H9 (cell line): ENCODE measurements at regions not wholly inside any gene's neighbourhood (a gene's known extent, or its start where the extent isn't known, plus 50 kb on each side); places are given as distances from the start of the nearest gene placed in this dataset.

ENCODE experiments used
- DNase-seq: peaks from one replicate; pipeline ENCODE4 v3.0.0-alpha.2; 2017
- H2AFZ ChIP-seq: one replicate; pipeline ENCODE4 v1.6.1; 2013; ENCODE audit warnings: mild to moderate bottlenecking, low read length, control low read depth, moderate library complexity
- H2AK5ac ChIP-seq: 2 replicates; pipeline ENCODE4 v1.6.1; 2013; ENCODE audit warnings: low read length, control low read depth, mixed read lengths; ENCODE audit not compliant: insufficient read length
- H2BK120ac ChIP-seq: one replicate; pipeline ENCODE4 v1.6.1; 2013; ENCODE audit warnings: low read depth, mild to moderate bottlenecking, low read length, control low read depth, inconsistent platforms; ENCODE audit not compliant: poor library complexity, severe bottlenecking
- H2BK12ac ChIP-seq: 2 replicates; pipeline ENCODE4 v1.6.1; 2013; ENCODE audit warnings: low read length, control low read depth, mixed read lengths, low read depth; ENCODE audit not compliant: insufficient read length
- H2BK15ac ChIP-seq: 2 replicates; pipeline ENCODE4 v1.6.1; 2013; ENCODE audit warnings: low read depth, low read length, control low read depth
- H2BK20ac ChIP-seq: one replicate; pipeline ENCODE4 v1.6.1; 2013; ENCODE audit warnings: low read depth, mild to moderate bottlenecking, low read length, control low read depth, inconsistent platforms; ENCODE audit not compliant: poor library complexity, severe bottlenecking
- H2BK5ac ChIP-seq: 2 replicates; pipeline ENCODE4 v1.6.1; 2013; ENCODE audit warnings: low read length, control low read depth, mixed read lengths; ENCODE audit not compliant: insufficient read length
- H3K14ac ChIP-seq: 2 replicates; pipeline ENCODE4 v1.6.1; 2013; ENCODE audit warnings: low read length, control low read depth; ENCODE audit not compliant: insufficient read depth
- H3K18ac ChIP-seq: 2 replicates; pipeline ENCODE4 v1.6.1; 2013; ENCODE audit warnings: low read depth, mild to moderate bottlenecking, mixed read lengths, low read length, control low read depth; ENCODE audit not compliant: insufficient read length
- H3K23ac ChIP-seq: 2 replicates; pipeline ENCODE4 v1.6.1; 2013; ENCODE audit warnings: low read length, control low read depth, mixed read lengths, low read depth; ENCODE audit not compliant: insufficient read length
- H3K23me2 ChIP-seq: 2 replicates; pipeline ENCODE4 v1.6.1; 2013; ENCODE audit warnings: low read depth, mild to moderate bottlenecking, mixed read lengths, low read length, control low read depth; ENCODE audit not compliant: insufficient read length, poor library complexity, severe bottlenecking
- H3K27ac ChIP-seq: 2 replicates; pipeline ENCODE4 v1.5.1; 2013; ENCODE audit warnings: low read length, control low read depth, mixed read lengths, low read depth; ENCODE audit not compliant: insufficient read length
- H3K27me3 ChIP-seq: 2 replicates; pipeline ENCODE4 v1.6.1; 2013; ENCODE audit warnings: low read length, control low read depth, inconsistent platforms; ENCODE audit not compliant: insufficient read depth
- H3K4ac ChIP-seq: 2 replicates; pipeline ENCODE4 v1.6.1; 2013; ENCODE audit warnings: low read depth, mild to moderate bottlenecking, control low read depth, inconsistent platforms, low read length, moderate library complexity
- H3K4me1 ChIP-seq: 2 replicates; pipeline ENCODE4 v1.6.1; 2013; ENCODE audit warnings: low read length, control low read depth, inconsistent platforms; ENCODE audit not compliant: insufficient read depth
- H3K4me2 ChIP-seq: 2 replicates; pipeline ENCODE4 v1.6.1; 2013; ENCODE audit warnings: low read length, control low read depth, mixed read lengths; ENCODE audit not compliant: insufficient read length, insufficient read depth
- H3K56ac ChIP-seq: 2 replicates; pipeline ENCODE4 v1.6.1; 2013; ENCODE audit warnings: low read depth, mild to moderate bottlenecking, mixed read lengths, low read length, control low read depth; ENCODE audit not compliant: insufficient read length
- H3K79me1 ChIP-seq: 2 replicates; pipeline ENCODE4 v1.6.1; 2013; ENCODE audit warnings: low read depth, mild to moderate bottlenecking, moderate library complexity, low read length, control low read depth, inconsistent platforms; ENCODE audit not compliant: insufficient read depth, poor library complexity, severe bottlenecking
- H3K79me2 ChIP-seq: 2 replicates; pipeline ENCODE4 v1.6.1; 2013; ENCODE audit warnings: low read length, control low read depth, inconsistent platforms; ENCODE audit not compliant: insufficient read depth
- H3K9ac ChIP-seq: 2 replicates; pipeline ENCODE4 v1.6.1; 2013; ENCODE audit warnings: low read length, control low read depth, mixed read lengths; ENCODE audit not compliant: insufficient read length; ENCODE audit errors: extremely low read depth
- H3K9me3 ChIP-seq: one replicate; pipeline ENCODE4 v1.6.1; 2013; ENCODE audit warnings: low read depth, low read length, inconsistent platforms; ENCODE audit not compliant: control insufficient read depth
- H3T11ph ChIP-seq: one replicate; pipeline ENCODE4 v1.6.1; 2013; ENCODE audit warnings: mild to moderate bottlenecking, low read length, control low read depth, inconsistent platforms
- H4K20me1 ChIP-seq: one replicate; pipeline ENCODE4 v1.6.1; 2013; ENCODE audit not compliant: control insufficient read depth, insufficient read length, insufficient read depth
- H4K5ac ChIP-seq: 2 replicates; pipeline ENCODE4 v1.6.1; 2013; ENCODE audit warnings: low read depth, mild to moderate bottlenecking, mixed read lengths, low read length, control low read depth; ENCODE audit not compliant: insufficient read length
- H4K8ac ChIP-seq: replicated peaks from 2 replicates; pipeline ENCODE4 v1.6.1; 2013; ENCODE audit warnings: low read length, control low read depth, mixed read lengths, low read depth; ENCODE audit not compliant: insufficient read length
- H4K91ac ChIP-seq: 2 replicates; pipeline ENCODE4 v1.6.1; 2013; ENCODE audit warnings: low read depth, mild to moderate bottlenecking, moderate library complexity, mixed read lengths, low read length, control low read depth; ENCODE audit not compliant: insufficient read length
- H3K27ac Mint-ChIP-seq, 3 experiments: 2 replicates in 2 of 3; 3 replicates in 1 of 3; pipeline ENCODE4 v1.8.0; 2020 to 2021; ENCODE audit warnings: mixed read lengths in 3 of 3, mild to moderate bottlenecking in 1 of 3, moderate library complexity in 1 of 3
- H3K27me3 Mint-ChIP-seq: 2 replicates; pipeline ENCODE4 v1.8.0; 2021; ENCODE audit warnings: low read depth, mild to moderate bottlenecking, moderate library complexity, mixed read lengths
- H3K36me3 Mint-ChIP-seq, 3 experiments: 2 replicates in 2 of 3; 3 replicates in 1 of 3; pipeline ENCODE4 v1.8.0; 2020 to 2021; ENCODE audit warnings: low read depth in 3 of 3, mixed read lengths in 3 of 3; ENCODE audit not compliant: insufficient read depth in 1 of 3
- H3K4me1 Mint-ChIP-seq, 2 experiments: 2 replicates each; pipeline ENCODE4 v1.8.0; 2020; ENCODE audit warnings: mixed read lengths in 2 of 2
- H3K4me3 Mint-ChIP-seq, 2 experiments: 2 replicates in 1 of 2; 3 replicates in 1 of 2; pipeline ENCODE4 v1.8.0; 2020 to 2021; ENCODE audit warnings: mild to moderate bottlenecking in 2 of 2, mixed read lengths in 2 of 2, moderate library complexity in 1 of 2
- H3K9me3 Mint-ChIP-seq, 2 experiments: 2 replicates in 1 of 2; 3 replicates in 1 of 2; pipeline ENCODE4 v1.8.0; 2020; ENCODE audit warnings: mild to moderate bottlenecking in 2 of 2, mixed read lengths in 2 of 2, moderate library complexity in 1 of 2
- CTCF ChIP-seq: fragments of 200-600 bp; sonication (generic); conservative IDR thresholded peaks from 3 replicates; pipeline ENCODE4 v1.8.0; 2021; ENCODE audit warnings: antibody characterized with exemption, mild to moderate bottlenecking
- WGBS: extraction: QIAGEN DNeasy Blood & Tissue Kit; methylation state at CpG from one replicate; pipeline ENCODE4 v1.1.7; 2013; ENCODE audit warnings: missing lambda C conversion rate, low lambda C conversion rate, mixed read lengths; ENCODE audit not compliant: insufficient read length; ENCODE audit errors: extremely low coverage; 5-methylcytosine and 5-hydroxymethylcytosine counted together

GRCh38 chr4:134936014-134936413, 734.4 kb upstream of the PABPC4L start:
- DNase-seq = no peak

More at GRCh38 chr4:134936014-134936413, 734.4 kb upstream of the PABPC4L start:
- no peaks in the 10 kb centered on the region for H3K79me1 ChIP-seq
- no peaks in the 10 kb centered on the region for H3K79me2 ChIP-seq
- H3K27ac Mint-ChIP-seq = peak overlapping the region; percentile 73 to 87 (median 82); a peak in 5 of 7 replicates
- H2BK20ac ChIP-seq = no peak overlapping the region
- H2BK12ac ChIP-seq = no peak overlapping the region
- H3K9me3 ChIP-seq = no peaks in the 10 kb centered on the region
- H4K20me1 ChIP-seq = no peaks in the 10 kb centered on the region
- H3K4me3 Mint-ChIP-seq = no peak overlapping the region
- H3K4me1 Mint-ChIP-seq = peaks cover 19 to 24% of the 10 kb centered on the region in 2 experiments
- TF ChIP-seq CTCF = no peak
- H4K5ac ChIP-seq = no peak overlapping the region
- H3K9me3 Mint-ChIP-seq = peaks cover 0 to 2% of the 10 kb centered on the region in 2 experiments; a peak in 1 of 5 replicates
- H3K56ac ChIP-seq = no peak overlapping the region
- no peak overlapping the region for H3K18ac ChIP-seq
- peaks cover 0 to 5% (median 0%) of the 10 kb centered on the region in 3 experiments; a peak in 3 of 7 replicates for H3K36me3 Mint-ChIP-seq
- H3K23ac ChIP-seq = no peak overlapping the region
- H3K27me3 ChIP-seq = no peaks in the 10 kb centered on the region
- H2AFZ ChIP-seq = no peak overlapping the region
- WGBS = no CpG with 5 or more reads among the region's 3 CpGs
- H2BK5ac ChIP-seq = no peak overlapping the region
- no peak overlapping the region for H2BK120ac ChIP-seq
- no peak overlapping the region for H4K91ac ChIP-seq
- no peak overlapping the region for H3K4me2 ChIP-seq
- H3T11ph ChIP-seq = no peak overlapping the region
- no peak overlapping the region for H3K14ac ChIP-seq
- no peak overlapping the region for H3K27ac ChIP-seq
- no peak overlapping the region for H4K8ac ChIP-seq
- H3K4me1 ChIP-seq = no peaks in the 10 kb centered on the region; the same call in 1 of the 2 replicates
- no peaks in the 10 kb centered on the region for H3K27me3 Mint-ChIP-seq
- H3K4ac ChIP-seq = no peak overlapping the region
- no peak overlapping the region for H2BK15ac ChIP-seq
- H2AK5ac ChIP-seq = no peak overlapping the region
- H3K9ac ChIP-seq = no peak overlapping the region
- no peaks in the 10 kb centered on the region for H3K23me2 ChIP-seq
